HFF-Myc (cell line): ENCODE measurements at regions not wholly inside any gene's neighbourhood (a gene's known extent, or its start where the extent isn't known, plus 50 kb on each side); places are given as distances from the start of the nearest gene placed in this dataset.

Experiments
- DNase-seq: peaks from one replicate; pipeline ENCODE4 v3.0.0-alpha.2; 2011; ENCODE audit warnings: low read depth; ENCODE audit errors: extremely low read depth
- H3K4me3 ChIP-seq: replicated peaks from 2 replicates; pipeline ENCODE4 v1.5.1; 2011; ENCODE audit warnings: low read depth, mild to moderate bottlenecking, control low read depth, low read length
- TF ChIP-seq, protein P1 (sequence below): IDR thresholded peaks from 2 replicates; pipeline ENCODE4 v1.5.1; 2012; ENCODE audit warnings: mild to moderate bottlenecking, low read depth, low read length, control low read depth; ENCODE audit errors: missing control alignments

DNA sequence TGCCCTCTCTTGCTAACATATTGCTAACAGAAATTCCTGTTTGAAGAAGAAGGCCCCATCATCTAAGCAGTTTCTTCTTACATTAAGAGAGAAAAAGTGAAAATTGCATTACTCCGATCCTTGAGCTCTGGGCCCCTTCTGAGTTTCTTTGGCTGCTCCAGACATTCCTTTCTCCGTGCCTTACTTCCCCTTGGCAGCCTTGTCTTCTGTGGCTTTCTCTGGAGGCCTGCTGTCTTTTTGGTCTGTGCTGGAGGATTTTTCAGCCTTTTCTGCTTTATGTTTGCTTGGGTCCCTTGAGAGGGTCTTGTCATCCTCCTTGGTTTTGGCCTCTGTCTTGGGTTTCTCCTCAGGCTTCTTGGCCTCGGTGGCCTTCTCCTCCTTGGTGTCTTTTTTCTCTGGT is 378.8 kb upstream of the CHD6 start:
- H3K4me3 ChIP-seq: no peak overlapping the region
- no peak for DNase-seq
- TF ChIP-seq, protein P1, sequence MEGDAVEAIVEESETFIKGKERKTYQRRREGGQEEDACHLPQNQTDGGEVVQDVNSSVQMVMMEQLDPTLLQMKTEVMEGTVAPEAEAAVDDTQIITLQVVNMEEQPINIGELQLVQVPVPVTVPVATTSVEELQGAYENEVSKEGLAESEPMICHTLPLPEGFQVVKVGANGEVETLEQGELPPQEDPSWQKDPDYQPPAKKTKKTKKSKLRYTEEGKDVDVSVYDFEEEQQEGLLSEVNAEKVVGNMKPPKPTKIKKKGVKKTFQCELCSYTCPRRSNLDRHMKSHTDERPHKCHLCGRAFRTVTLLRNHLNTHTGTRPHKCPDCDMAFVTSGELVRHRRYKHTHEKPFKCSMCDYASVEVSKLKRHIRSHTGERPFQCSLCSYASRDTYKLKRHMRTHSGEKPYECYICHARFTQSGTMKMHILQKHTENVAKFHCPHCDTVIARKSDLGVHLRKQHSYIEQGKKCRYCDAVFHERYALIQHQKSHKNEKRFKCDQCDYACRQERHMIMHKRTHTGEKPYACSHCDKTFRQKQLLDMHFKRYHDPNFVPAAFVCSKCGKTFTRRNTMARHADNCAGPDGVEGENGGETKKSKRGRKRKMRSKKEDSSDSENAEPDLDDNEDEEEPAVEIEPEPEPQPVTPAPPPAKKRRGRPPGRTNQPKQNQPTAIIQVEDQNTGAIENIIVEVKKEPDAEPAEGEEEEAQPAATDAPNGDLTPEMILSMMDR: no peak

DNA sequence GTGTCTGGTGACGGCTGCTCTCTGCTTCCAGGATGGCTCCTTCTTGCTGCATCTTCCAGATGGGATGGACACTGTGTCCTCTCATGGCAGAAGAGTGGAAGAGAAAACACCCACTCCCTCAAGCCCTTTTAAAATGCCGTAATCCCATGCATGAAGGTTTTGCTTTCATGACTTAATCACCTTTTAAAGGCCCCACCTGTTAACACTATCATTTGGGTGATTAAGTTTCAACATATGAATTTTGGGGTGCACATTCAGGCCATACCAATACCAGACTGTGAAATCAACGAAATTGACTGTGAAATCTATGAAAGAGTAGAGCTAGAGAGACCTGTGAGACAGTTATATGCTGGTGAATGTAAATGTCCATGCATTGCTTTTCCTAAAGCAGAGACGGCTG is 374.3 kb upstream of the CHD6 start:
- TF ChIP-seq, protein P1: no peak
- H3K4me3 ChIP-seq: no peak overlapping the region
- DNase-seq: no peak

DNA sequence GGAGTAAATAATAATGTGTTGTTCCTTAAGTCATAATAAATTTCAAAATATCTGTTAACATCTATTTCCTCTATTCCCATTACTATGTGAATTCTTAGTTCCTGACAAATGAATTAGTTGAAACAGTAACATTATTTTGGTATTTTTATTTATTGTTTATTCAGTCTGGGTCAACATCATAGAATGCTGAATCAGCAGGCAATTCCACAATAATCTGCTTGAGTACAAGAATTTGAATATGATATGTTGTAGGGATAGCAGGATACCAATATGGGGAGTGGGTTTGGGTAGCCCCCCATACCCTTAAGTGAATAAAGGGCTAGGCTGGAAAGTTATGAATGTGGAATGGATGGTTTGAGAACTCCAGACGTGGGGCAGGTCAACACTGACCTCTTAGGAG is 373.2 kb upstream of the CHD6 start:
- H3K4me3 ChIP-seq: no peak overlapping the region
- TF ChIP-seq, protein P1: no peak
- DNase-seq: no peak

DNA sequence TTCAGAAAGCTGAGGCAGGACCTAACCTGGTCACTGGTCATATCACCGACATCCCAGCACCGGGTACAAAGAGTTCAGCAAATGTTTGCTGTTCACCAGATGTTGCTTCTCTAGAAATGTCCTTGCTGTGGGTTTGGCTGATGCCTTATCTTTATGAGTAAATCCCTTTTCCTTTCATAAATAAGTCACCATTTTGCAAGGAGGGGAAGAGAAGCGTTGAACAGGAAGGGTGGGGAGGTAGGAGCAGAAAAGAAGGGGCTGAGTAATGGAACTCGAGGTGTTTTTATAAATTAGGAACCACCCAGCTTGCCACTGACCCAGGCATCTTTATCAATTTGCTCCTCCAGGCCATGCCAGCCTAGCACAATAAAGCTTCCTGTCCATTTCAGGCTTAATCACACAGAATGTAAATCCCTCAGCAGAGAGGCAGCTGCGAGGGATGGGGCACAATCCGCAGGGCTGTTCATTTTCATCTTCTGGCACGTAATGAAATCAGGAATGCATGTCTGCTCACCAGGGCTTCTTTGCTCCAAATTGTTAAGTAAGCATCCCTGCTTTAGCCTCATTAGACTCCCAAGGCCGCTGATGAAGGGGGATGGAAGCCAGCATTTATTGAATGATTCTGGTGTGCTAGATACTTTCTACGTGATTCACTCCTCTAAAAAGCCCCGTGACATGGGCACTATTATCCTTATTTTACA is 371.9 kb upstream of the CHD6 start:
- TF ChIP-seq, protein P1: no peak

DNA sequence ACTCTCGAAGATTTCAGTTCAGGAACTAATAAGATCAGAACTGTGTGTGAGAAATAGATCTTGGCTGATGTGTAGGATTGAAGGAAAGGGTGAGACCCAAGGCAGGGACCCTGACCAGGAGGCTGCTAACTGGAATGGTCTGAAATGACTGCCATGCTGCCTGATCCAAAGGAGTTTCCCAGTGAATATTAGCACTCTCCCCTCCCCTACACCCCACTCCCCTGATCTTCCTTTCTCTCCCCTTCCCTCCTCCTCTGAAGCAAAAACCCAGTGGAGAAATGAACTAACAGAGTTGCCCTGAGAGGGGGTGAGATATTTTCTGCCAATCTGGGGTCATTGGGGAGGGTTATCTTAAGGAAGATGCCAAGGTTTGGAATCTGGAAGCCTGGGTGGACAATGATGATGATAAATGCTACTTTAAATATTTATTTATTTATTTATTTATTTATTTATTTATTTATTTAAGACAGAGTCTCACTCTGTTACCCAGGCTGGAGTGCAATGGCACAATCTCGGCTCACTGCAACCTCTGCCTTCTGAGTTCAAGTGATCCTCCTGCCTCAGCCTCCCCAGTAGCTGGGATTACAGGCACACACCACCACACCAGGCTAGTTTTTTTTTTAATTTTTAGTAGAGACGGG is 371.0 kb upstream of the CHD6 start:
- H3K4me3 ChIP-seq: no peak overlapping the region
- TF ChIP-seq, protein P1: no peak
- DNase-seq: no peak

More for the DNA sequence above, 371.9 kb upstream of the CHD6 start:
- no peak for DNase-seq
- H3K4me3 ChIP-seq: no peak overlapping the region

DNA sequence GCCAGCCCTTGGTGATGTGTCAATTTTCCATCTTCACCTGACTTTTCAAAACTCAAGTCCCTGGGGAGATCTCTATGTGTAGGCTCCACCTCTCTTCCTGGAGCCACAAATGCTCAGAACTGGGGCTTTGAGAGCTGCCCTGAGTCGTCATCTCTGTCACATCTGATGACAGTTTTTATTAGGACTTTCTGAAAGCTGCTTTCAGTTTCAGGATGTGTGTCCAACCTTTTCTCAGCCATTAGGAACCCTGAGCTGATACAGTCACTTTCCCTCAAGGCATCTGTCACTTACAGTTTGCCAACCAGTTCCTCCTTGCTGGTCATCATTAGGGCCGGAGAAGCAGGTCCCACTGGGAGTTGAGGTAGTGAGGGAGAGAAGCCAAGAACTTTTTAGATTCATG is 365.9 kb upstream of the CHD6 start:
- TF ChIP-seq, protein P1: no peak
- DNase-seq: no peak
- H3K4me3 ChIP-seq: no peak overlapping the region
